OCI-LY3 (cell line): ENCODE measurements at regions not wholly inside any gene's neighbourhood (a gene's known extent, or its start where the extent isn't known, plus 50 kb on each side); places are given as distances from the start of the nearest gene placed in this dataset.

Experiments
- H2AFZ ChIP-seq: fragments of 200-600, 300-600 bp; shearing (Covaris generic); 2 replicates; pipeline ENCODE4 v1.6.0; 2014; ENCODE audit warnings: antibody characterized with exemption, low read depth, low read length
- H3K27ac ChIP-seq: fragments of 200-600, 300-600 bp; sonication (generic); 2 replicates; pipeline ENCODE4 v1.5.1; 2014; ENCODE audit warnings: mild to moderate bottlenecking, low read length, moderate library complexity, mixed read lengths
- H3K27me3 ChIP-seq: fragments of 200-600, 300-600 bp; sonication (generic); 2 replicates; pipeline ENCODE4 v1.6.1; 2014; ENCODE audit warnings: low read depth, low read length, mixed read lengths
- H3K36me3 ChIP-seq: fragments of 200-600, 300-600 bp; sonication (generic); replicated peaks from 2 replicates; pipeline ENCODE3; 2014; ENCODE audit warnings: low read depth, low read length, mixed read lengths
- H3K4me1 ChIP-seq: fragments of 300-600, 200-600 bp; sonication (generic); 2 replicates; pipeline ENCODE4 v1.6.1; 2014; ENCODE audit warnings: low read length, mixed read lengths
- H3K4me2 ChIP-seq: fragments of 200-600, 300-600 bp; sonication (generic); 2 replicates; pipeline ENCODE4 v1.6.1; 2014; ENCODE audit warnings: low read length, mixed read lengths
- H3K4me3 ChIP-seq: fragments of 300-600, 200-600 bp; sonication (generic); 2 replicates; pipeline ENCODE4 v1.5.1; 2014; ENCODE audit warnings: antibody characterized with exemption, mild to moderate bottlenecking, low read length, moderate library complexity
- H3K79me2 ChIP-seq: fragments of 300-600, 200-600 bp; shearing (Covaris generic); 2 replicates; pipeline ENCODE4 v1.6.1; 2014; ENCODE audit warnings: mild to moderate bottlenecking, low read length, mixed read lengths
- H3K9ac ChIP-seq: fragments of 300-600, 200-600 bp; shearing (Covaris generic); 2 replicates; pipeline ENCODE4 v1.6.0; 2014; ENCODE audit warnings: mild to moderate bottlenecking, low read length, moderate library complexity
- H3K9me3 ChIP-seq: fragments of 200-600, 300-600 bp; shearing (Covaris generic); 2 replicates; pipeline ENCODE4 v1.6.1; 2014; ENCODE audit warnings: low read length, mixed read lengths; ENCODE audit not compliant: insufficient read depth
- H4K20me1 ChIP-seq: fragments of 200-600, 300-600 bp; sonication (generic); 2 replicates; pipeline ENCODE4 v1.6.1; 2016; ENCODE audit warnings: low read length, mixed read lengths; ENCODE audit not compliant: insufficient read depth
- EZH2phosphoT487 ChIP-seq: fragments of 200-600 bp; shearing (Covaris generic); IDR thresholded peaks from 2 replicates; pipeline ENCODE4 v1.6.1; 2018; ENCODE audit warnings: antibody characterized with exemption, mixed run types, low read depth
- TF ChIP-seq, protein P1 (sequence below): fragments of 200-600, 300-600 bp; sonication (generic); IDR thresholded peaks from 2 replicates; pipeline ENCODE4 v1.5.1; 2014; ENCODE audit warnings: antibody characterized with exemption, low read length, low read depth

DNA sequence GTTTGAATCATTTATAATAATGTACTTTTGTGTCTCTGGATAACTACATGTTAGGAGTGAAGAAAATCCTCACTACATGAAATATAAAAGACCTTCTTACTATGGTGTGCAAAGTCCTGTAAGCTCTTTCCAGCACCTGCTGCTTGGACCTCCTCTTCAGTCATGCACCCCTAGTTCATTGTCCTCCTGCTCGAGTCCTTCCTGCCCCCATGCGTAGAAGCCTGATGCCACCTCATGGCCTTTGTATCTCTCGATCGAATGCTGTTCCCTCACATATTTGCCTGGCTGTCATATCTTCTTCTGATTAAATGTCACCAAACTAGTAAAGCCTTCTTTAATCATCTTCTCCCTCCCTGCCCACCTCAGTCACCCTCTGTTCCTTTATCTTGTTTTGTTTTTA is 49.9 kb upstream of the SUCLG2 start:
- Histone ChIP-seq H2AFZ (no peak overlapping the region), H3K4me1 (no peaks in the 10 kb centered on the region), H3K27ac (no peak overlapping the region), H3K4me3 (no peak overlapping the region), H3K9ac (no peak overlapping the region), H3K79me2 (no peaks in the 10 kb centered on the region), H3K4me2 (no peak overlapping the region), H3K9me3 (no peaks in the 10 kb centered on the region), H3K27me3 (no peaks in the 10 kb centered on the region), H3K36me3 (no peaks in the 10 kb centered on the region), H4K20me1 (no peaks in the 10 kb centered on the region)
- TF ChIP-seq, protein P1, sequence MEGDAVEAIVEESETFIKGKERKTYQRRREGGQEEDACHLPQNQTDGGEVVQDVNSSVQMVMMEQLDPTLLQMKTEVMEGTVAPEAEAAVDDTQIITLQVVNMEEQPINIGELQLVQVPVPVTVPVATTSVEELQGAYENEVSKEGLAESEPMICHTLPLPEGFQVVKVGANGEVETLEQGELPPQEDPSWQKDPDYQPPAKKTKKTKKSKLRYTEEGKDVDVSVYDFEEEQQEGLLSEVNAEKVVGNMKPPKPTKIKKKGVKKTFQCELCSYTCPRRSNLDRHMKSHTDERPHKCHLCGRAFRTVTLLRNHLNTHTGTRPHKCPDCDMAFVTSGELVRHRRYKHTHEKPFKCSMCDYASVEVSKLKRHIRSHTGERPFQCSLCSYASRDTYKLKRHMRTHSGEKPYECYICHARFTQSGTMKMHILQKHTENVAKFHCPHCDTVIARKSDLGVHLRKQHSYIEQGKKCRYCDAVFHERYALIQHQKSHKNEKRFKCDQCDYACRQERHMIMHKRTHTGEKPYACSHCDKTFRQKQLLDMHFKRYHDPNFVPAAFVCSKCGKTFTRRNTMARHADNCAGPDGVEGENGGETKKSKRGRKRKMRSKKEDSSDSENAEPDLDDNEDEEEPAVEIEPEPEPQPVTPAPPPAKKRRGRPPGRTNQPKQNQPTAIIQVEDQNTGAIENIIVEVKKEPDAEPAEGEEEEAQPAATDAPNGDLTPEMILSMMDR: peak; percentile 17
- no peak for TF ChIP-seq EZH2phosphoT487
